Mesendoderm (in vitro differentiated cells): ENCODE measurements at regions not wholly inside any gene's neighbourhood (a gene's known extent, or its start where the extent isn't known, plus 50 kb on each side); places are given as distances from the start of the nearest gene placed in this dataset.
"Not testable (repeated sequence)": the region's sequence is repeated elsewhere in the genome, so short reads cannot be mapped to it uniquely, and the experiment has no call there.

Experiments used
- DNase-seq: peaks from one replicate; pipeline ENCODE4 v3.0.0; 2013
- H2AK5ac ChIP-seq: 2 replicates; pipeline ENCODE4 v1.6.1; 2013; ENCODE audit warnings: low read length, inconsistent platforms
- H2BK120ac ChIP-seq: 2 replicates; pipeline ENCODE4 v1.6.1; 2013; ENCODE audit warnings: low read depth, mild to moderate bottlenecking, low read length, moderate library complexity, mixed read lengths
- H2BK15ac ChIP-seq: replicated peaks from 2 replicates; pipeline ENCODE4 v1.6.1; 2013; ENCODE audit warnings: low read depth, mild to moderate bottlenecking, moderate library complexity
- H2BK5ac ChIP-seq: 2 replicates; pipeline ENCODE4 v1.6.1; 2013; ENCODE audit warnings: low read length, inconsistent platforms
- H3K18ac ChIP-seq: 2 replicates; pipeline ENCODE4 v1.6.1; 2013; ENCODE audit warnings: mild to moderate bottlenecking, low read length, mixed read lengths
- H3K23ac ChIP-seq: one replicate; pipeline ENCODE4 v1.6.1; 2013; ENCODE audit warnings: low read length
- H3K27ac ChIP-seq: 2 replicates; pipeline ENCODE4 v1.5.1; 2013; ENCODE audit warnings: low read depth, mild to moderate bottlenecking, inconsistent platforms, low read length, moderate library complexity
- H3K27me3 ChIP-seq: 2 replicates; pipeline ENCODE4 v1.6.1; 2013; ENCODE audit warnings: low read length, control low read depth, mild to moderate bottlenecking, inconsistent platforms; ENCODE audit not compliant: insufficient read depth, poor library complexity
- H3K36me3 ChIP-seq: 2 replicates; pipeline ENCODE4 v1.6.1; 2013; ENCODE audit warnings: low read length, inconsistent platforms; ENCODE audit not compliant: control insufficient read depth, insufficient read depth
- H3K4ac ChIP-seq: one replicate; pipeline ENCODE4 v1.6.1; 2013; ENCODE audit warnings: low read depth, mild to moderate bottlenecking, low read length, moderate library complexity
- H3K4me1 ChIP-seq: 2 replicates; pipeline ENCODE4 v1.6.1; 2013; ENCODE audit warnings: low read depth, low read length, inconsistent platforms; ENCODE audit not compliant: control insufficient read depth
- H3K4me2 ChIP-seq: 2 replicates; pipeline ENCODE4 v1.6.1; 2013; ENCODE audit warnings: low read length
- H3K4me3 ChIP-seq: 2 replicates; pipeline ENCODE4 v1.5.1; 2013; ENCODE audit warnings: mild to moderate bottlenecking, low read length
- H3K56ac ChIP-seq: one replicate; pipeline ENCODE4 v1.6.1; 2013; ENCODE audit warnings: low read length
- H3K79me1 ChIP-seq: 2 replicates; pipeline ENCODE4 v1.6.1; 2013; ENCODE audit warnings: low read length, inconsistent platforms
- H3K79me2 ChIP-seq: 2 replicates; pipeline ENCODE4 v1.6.1; 2013; ENCODE audit warnings: mild to moderate bottlenecking, low read length; ENCODE audit not compliant: control insufficient read depth, insufficient read depth
- H3K9ac ChIP-seq: 2 replicates; pipeline ENCODE4 v1.6.1; 2013; ENCODE audit warnings: low read length, inconsistent platforms
- H4K5ac ChIP-seq: one replicate; pipeline ENCODE4 v1.6.1; 2013; ENCODE audit warnings: low read length
- H4K8ac ChIP-seq: one replicate; pipeline ENCODE4 v1.6.1; 2013; ENCODE audit warnings: low read depth, mild to moderate bottlenecking, control low read depth, low read length, moderate library complexity
- WGBS: extraction: QIAGEN DNeasy Blood & Tissue Kit; methylation state at CpG from one replicate; pipeline ENCODE4 v1.1.7; 2013; ENCODE audit warnings: low lambda C conversion rate, missing lambda C conversion rate; ENCODE audit not compliant: insufficient coverage; ENCODE audit errors: extremely low coverage; 5-methylcytosine and 5-hydroxymethylcytosine counted together

DNA sequence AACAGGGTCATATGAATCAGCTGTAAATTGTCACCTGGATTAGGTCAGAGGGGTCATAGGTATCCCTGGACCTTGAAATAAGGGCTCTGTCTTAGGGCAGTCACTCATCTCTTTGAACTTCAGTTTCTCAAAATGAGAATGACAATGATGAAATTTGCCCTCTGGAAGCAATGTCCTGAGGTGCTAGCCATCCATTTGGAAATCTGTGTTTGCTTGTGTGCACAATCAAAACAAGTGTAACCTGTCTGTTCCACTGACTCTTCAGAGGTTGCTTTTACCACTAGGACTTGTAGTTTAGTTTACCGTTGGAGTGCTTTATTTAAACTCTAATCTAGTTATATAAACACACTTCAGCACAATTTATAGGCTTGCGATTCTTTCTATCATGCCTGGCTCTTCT, 297.3 kb downstream of the CCDC74A start:
- H2BK5ac ChIP-seq, H4K8ac ChIP-seq, H3K18ac ChIP-seq, H2BK120ac ChIP-seq, H3K4me3 ChIP-seq, H3K4ac ChIP-seq, H3K4me2 ChIP-seq, H3K27me3 ChIP-seq, H3K23ac ChIP-seq, H3K27ac ChIP-seq, H3K4me1 ChIP-seq, DNase-seq, H4K5ac ChIP-seq, H3K9ac ChIP-seq, H3K56ac ChIP-seq, H2AK5ac ChIP-seq, H2BK15ac ChIP-seq, H3K36me3 ChIP-seq, H3K79me1 ChIP-seq, H3K79me2 ChIP-seq: not testable (repeated sequence)
- WGBS = no CpG with 5 or more reads among the region's 2 CpGs

- H3K56ac ChIP-seq = no peak overlapping the region
- H2BK15ac ChIP-seq = no peak overlapping the region
- H4K8ac ChIP-seq = no peak overlapping the region
- no peak overlapping the region for H3K4me2 ChIP-seq
- H3K27ac ChIP-seq = no peak overlapping the region
- no peak overlapping the region for H3K4me3 ChIP-seq
- H2BK5ac ChIP-seq = no peak overlapping the region
- no peak overlapping the region for H3K9ac ChIP-seq
- no peak overlapping the region for H3K4ac ChIP-seq
- DNase-seq = no peak
- WGBS = no CpG with 5 or more reads among the region's 56 CpGs
- H3K36me3 ChIP-seq = no peaks in the 10 kb centered on the region
- H3K18ac ChIP-seq = no peak overlapping the region
- no peak overlapping the region for H2BK120ac ChIP-seq
- no peaks in the 10 kb centered on the region for H3K4me1 ChIP-seq
- H4K5ac ChIP-seq = no peak overlapping the region
- no peaks in the 10 kb centered on the region for H3K79me1 ChIP-seq
- H3K23ac ChIP-seq = no peak overlapping the region
- no peak overlapping the region for H2AK5ac ChIP-seq
- no peaks in the 10 kb centered on the region for H3K79me2 ChIP-seq
- no peaks in the 10 kb centered on the region for H3K27me3 ChIP-seq
These were observed 299.9 kb downstream of the CCDC74A start for GRCh38 chr2:131827481-131828163.

DNA sequence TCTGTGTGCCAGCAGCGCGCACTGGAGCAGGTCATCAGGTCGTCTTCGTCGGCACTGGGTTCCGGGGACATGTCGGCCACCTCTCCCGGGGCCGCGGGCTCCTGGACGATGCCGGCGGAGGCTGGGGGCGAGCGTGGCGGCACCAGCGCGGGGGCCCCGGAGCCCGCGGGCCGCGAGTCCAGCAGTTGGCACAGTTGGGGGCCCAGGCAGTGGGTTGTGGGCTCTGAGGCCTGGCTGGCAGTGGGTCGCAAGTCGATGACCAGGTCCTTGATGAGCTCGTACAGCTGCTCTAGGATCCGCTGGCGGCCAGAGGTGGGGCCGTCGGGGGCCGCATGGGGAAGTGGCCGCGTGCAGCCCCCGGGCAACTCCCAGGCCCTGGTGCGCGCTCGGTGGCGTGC, 300.5 kb downstream of the CCDC74A start:
- no CpG with 5 or more reads among the region's 38 CpGs for WGBS
- no peak for DNase-seq
- no peak overlapping the region for H3K4ac ChIP-seq

GRCh38 chr2:131828633-131829455, 301.2 kb downstream of the CCDC74A start:
- H2BK5ac ChIP-seq, H3K4me2 ChIP-seq, H3K4ac ChIP-seq, H3K56ac ChIP-seq, H3K36me3 ChIP-seq, H3K18ac ChIP-seq, H3K4me3 ChIP-seq, H3K79me1 ChIP-seq, DNase-seq, H3K4me1 ChIP-seq, H3K23ac ChIP-seq, H3K27ac ChIP-seq, H4K5ac ChIP-seq, H3K27me3 ChIP-seq, H3K9ac ChIP-seq, H4K8ac ChIP-seq, H2BK15ac ChIP-seq, H2AK5ac ChIP-seq, H2BK120ac ChIP-seq, H3K79me2 ChIP-seq: not testable (repeated sequence)
- WGBS = no CpG with 5 or more reads among the region's 72 CpGs

More for the DNA sequence above, 300.5 kb downstream of the CCDC74A start:
- Histone ChIP-seq H3K23ac (no peak overlapping the region), H3K4me3 (no peak overlapping the region), H3K9ac (no peak overlapping the region), H4K8ac (no peak overlapping the region), H2BK5ac (no peak overlapping the region), H2BK120ac (no peak overlapping the region), H3K79me2 (no peaks in the 10 kb centered on the region), H3K56ac (no peak overlapping the region), H3K27me3 (no peaks in the 10 kb centered on the region), H3K27ac (no peak overlapping the region), H2BK15ac (no peak overlapping the region), H3K36me3 (no peaks in the 10 kb centered on the region), H3K4me2 (no peak overlapping the region), H3K18ac (no peak overlapping the region), H4K5ac (no peak overlapping the region), H3K79me1 (no peaks in the 10 kb centered on the region), H2AK5ac (no peak overlapping the region), H3K4me1 (no peaks in the 10 kb centered on the region)

DNA sequence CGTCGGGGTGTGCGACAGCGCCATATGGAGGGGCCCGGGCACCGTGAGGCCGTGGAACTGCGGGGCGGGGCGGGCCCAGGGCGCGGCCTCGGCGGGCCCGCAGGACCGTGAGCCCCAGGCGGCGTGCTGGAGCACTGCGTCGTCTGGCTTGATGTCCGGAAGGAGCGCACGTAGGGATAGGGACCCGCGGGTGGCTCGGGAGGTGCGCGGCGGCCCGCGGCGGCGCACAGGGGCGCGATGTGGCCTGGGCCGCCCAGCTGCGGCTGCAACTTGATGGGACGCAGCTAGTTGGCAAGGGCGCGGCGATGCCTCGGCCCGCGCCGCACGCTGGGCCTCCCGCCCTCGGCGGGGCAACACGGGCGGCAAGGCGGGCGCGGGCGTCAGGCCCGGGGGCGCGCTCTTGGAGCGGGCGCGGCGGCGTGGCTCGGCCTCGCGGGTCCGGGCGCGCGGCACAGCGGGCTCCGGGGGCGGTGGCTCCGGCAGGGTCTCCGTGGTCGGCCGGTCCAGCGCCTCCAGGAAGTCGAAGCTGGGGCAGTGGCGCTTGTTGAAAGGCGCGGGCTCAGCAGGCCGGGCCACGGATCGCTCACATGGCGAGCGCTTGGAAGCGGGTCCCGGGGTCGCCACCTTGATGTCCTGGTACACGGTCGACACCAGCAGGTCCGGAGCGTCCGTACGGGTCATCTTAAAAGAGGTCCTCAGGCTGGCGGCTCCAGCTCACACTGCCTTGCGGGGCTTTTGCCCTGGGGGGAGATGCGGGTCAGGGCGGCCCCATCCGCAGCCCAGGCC, 302.0 kb downstream of the CCDC74A start:
- no CpG with 5 or more reads among the region's 101 CpGs for WGBS
- H3K79me2 ChIP-seq, H3K23ac ChIP-seq: not testable (repeated sequence)

More for the DNA sequence above, 302.0 kb downstream of the CCDC74A start:
- not testable (repeated sequence) for H3K36me3 ChIP-seq, H2BK120ac ChIP-seq, H2BK5ac ChIP-seq, H4K8ac ChIP-seq, H3K27ac ChIP-seq, H3K4me1 ChIP-seq, H3K4me3 ChIP-seq, H3K9ac ChIP-seq, H3K79me1 ChIP-seq, H3K18ac ChIP-seq, H3K4me2 ChIP-seq, H3K27me3 ChIP-seq, H4K5ac ChIP-seq, H2AK5ac ChIP-seq, H3K56ac ChIP-seq, H2BK15ac ChIP-seq, H3K4ac ChIP-seq, DNase-seq
